Lung microvascular endothelial cell (primary cell): ENCODE measurements at regions not wholly inside any gene's neighbourhood (a gene's known extent, or its start where the extent isn't known, plus 50 kb on each side); places are given as distances from the start of the nearest gene placed in this dataset.

ENCODE experiments used
- DNase-seq, 2 donors: peaks; one replicate each; pipeline versions ENCODE4 v3.0.0 to v3.0.0-alpha.2; 2010; ENCODE audit warnings: low read depth in 2 of 2

GRCh38 chr1:185645686-185646085, 88.5 kb upstream of the HMCN1 start:
- no peak for DNase-seq

DNA sequence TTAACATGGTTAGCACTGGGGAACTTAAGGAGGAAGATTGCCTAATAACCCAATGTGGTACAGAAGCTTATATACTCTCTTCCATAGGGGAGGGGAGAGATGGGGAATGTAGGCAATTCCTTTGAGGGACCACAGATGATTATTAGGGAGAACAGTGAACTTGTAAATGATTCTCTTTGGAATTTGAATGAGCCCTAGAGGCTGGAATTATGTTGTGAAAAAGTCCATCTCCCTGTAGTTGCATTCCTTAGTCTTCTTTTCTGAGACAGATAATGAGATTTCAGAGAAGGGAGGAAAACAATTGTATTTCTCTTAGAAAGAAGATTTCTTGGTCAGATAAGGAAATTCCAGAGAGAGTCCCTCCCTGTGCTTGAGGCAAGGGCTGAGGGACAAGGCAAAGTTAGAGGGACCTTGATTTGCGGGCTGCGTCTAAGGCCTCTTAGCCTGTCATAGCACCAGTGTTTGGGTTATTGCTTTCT, 89.0 kb upstream of the HMCN1 start:
- no peak for DNase-seq

GRCh38 chr1:185644531-185644930, 89.7 kb upstream of the HMCN1 start:
- no peak for DNase-seq

GRCh38 chr1:185636848-185637247, 97.3 kb upstream of the HMCN1 start:
- DNase-seq = no peak

GRCh38 chr1:185634704-185635103, 99.5 kb upstream of the HMCN1 start:
- no peak for DNase-seq

GRCh38 chr1:185632659-185633423, 101.3 kb upstream of the HMCN1 start:
- no peak for DNase-seq

DNA sequence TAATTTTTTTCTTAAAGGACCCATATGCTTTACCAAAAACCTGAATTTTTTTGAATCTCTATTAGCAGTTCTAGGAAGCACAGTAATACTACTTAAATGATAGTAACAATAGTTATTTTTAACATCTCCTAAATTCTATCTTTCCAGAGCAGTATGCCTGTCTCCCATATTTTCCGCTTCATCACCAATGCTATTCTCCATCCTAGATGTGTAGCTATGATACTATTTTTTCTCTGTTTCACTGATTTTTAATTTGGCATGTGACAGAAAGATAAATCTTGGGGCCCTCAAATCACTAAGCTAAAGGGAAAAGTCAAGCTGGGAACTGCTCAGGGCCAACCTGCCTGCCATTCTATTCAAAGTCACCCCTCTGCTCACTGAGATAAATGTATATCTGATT, 102.3 kb upstream of the HMCN1 start:
- DNase-seq = no peak

- no peak for DNase-seq
These were observed 106.3 kb upstream of the HMCN1 start for GRCh38 chr1:185627761-185628501.

GRCh38 chr1:185627171-185627570, 107.0 kb upstream of the HMCN1 start:
- no peak for DNase-seq

GRCh38 chr1:185626344-185626743, 107.8 kb upstream of the HMCN1 start:
- DNase-seq = no peak

GRCh38 chr1:185610954-185611353, 123.2 kb upstream of the HMCN1 start:
- DNase-seq = no peak

DNA sequence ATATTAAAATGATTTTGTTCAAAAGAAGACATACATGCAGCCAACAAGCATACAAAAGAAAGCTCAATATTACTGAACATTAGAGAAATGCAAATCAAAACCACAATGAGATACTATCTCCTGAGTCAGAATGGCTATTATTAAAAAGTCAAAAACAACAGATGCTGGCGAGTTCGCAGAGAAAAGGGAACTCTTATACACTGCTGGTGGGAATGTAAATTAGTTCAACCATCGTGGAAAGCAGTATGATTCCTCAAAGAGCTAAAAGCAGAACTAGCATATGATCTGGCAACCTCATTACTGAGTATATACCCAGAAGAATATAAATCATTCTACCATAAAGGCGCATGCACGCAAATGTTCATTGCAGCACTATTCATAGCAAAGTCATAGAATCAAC, 126.0 kb upstream of the HMCN1 start:
- no peak for DNase-seq

DNA sequence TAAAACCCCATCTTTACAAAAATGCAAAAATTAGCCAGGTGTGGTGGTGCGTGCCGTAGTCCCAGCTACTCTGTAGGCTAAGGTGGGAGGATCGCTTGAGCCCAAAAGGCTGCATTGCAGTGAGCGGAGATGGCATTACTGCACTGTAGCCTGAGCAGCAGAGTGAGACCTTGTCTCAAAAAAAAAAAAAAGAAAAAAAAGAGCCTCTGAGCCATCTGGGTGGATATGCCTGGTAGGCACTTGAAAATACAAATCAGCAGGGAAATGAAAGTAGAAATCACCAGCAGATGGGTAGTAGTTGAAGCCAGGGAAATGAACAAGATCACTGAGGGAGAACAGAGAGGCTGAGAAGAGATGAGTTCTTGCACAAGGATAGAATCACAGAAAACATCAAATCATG, 131.0 kb upstream of the HMCN1 start:
- DNase-seq = no peak

GRCh38 chr1:185601189-185601588, 133.0 kb upstream of the HMCN1 start:
- no peak for DNase-seq

DNA sequence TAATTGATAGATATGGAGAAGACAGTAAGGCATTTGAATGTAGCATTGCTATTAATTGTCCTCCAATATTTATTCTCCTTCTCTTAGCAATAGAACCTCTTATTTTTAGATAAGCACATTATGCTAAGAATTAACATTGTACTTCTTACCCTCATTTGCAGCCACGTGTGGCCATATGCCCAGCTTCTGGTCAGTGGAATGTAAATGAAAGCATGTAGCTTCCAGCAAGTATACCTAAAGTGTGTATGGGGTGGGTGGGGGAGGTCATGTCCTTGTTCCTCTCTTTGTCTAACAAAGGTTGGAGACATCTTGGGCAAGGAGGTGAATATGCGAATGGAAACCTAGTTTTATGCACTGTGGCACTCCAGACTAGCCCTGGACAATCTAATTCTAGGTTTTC, 133.6 kb upstream of the HMCN1 start:
- no peak for DNase-seq

DNA sequence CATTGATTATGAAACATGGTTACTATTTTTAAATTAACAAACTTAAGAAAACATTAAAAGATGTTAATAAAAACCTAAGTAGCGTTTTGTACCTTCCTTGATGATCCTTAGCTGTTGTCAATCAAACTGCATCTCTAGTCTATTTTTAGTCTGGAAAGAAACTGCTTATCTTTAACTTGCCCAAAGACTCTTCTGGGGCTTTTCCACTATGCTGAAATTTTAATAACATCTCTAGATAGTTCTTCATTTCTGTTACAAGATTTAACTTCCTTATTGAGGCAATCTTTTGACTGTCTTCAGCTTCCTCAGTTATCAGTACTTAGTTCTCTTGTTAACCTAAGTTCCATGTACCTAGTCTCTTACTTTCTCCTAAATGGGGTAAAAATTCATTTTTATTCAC, 135.9 kb upstream of the HMCN1 start:
- no peak for DNase-seq

GRCh38 chr1:185595835-185596667, 138.1 kb upstream of the HMCN1 start:
- DNase-seq = peak; percentile 67 to 76

GRCh38 chr1:185594786-185595410, 139.3 kb upstream of the HMCN1 start:
- DNase-seq = no peak

- no peak for DNase-seq
These were observed 140.9 kb upstream of the HMCN1 start for GRCh38 chr1:185593271-185593670.

DNA sequence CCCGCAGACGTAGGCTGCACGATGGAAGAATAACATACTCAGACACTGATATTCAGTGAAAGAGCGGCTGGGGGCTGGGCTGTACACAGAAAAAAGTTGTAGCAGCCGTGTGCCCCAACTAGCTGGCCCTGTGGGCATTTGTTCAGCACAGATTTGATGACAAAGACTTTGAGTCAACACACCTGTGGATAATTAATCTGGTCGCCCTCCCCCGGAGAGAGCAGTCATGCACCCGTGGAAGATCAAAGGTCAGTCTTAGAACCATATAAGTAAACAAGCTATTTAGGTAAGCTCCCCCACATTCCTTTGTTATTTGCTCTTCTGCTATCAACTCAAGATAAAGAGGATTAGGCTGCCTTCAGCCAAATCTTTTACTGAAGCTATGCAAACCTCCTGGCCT, 148.4 kb upstream of the HMCN1 start:
- no peak for DNase-seq

DNA sequence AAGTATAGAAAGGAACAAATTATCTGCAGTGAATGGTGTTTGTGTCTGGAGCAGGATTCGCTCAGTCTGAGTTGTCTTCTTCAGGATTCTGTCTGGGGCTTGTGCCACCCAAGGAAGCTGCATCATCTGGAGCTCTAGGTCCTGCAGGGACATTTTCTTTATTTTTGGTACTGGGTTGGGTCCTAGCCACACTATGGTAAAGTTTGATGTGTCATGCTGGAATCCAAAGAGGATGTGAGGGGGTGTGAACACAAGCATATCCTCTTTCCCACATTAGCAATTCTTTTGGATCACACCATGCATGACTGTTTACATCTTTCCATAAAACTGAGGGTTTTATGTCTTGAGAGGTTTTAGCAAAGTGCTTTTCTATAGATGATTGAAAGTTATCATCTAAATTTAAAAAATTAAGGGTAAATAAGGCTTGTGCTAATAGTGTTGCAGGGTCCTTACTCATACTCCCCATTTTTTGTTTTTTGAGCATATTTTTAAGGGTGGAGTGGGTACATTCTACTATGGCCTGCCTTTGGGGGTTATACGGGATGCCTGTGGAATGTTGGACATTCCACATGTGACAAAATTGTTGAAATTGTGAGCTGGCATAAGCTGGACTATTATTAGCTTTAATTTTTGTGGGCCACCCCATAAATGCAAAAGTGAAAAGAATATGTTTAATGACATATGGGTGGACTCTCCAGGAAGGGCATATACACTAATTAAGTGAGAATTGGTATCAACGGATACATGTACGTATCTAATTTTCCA, 152.0 kb upstream of the HMCN1 start:
- DNase-seq = peak in 1 of 2 donors; percentile 70
